GM23338 (cell line): ENCODE measurements at regions not wholly inside any gene's neighbourhood (a gene's known extent, or its start where the extent isn't known, plus 50 kb on each side); places are given as distances from the start of the nearest gene placed in this dataset.

ENCODE experiments used
- ATAC-seq: fragments of 200-7000 bp; cut with Tn5 transposase; 3 replicates; pipeline ENCODE4 v1.9.1; 2020
- DNase-seq: peaks from one replicate; pipeline ENCODE4 v3.0.0-alpha.2; 2015; ENCODE audit warnings: low spot score
- H2AFZ ChIP-seq: fragments of 200-600 bp; sonication (generic); 2 replicates; pipeline ENCODE4 v1.8.0; 2016; ENCODE audit warnings: antibody characterized with exemption, mild to moderate bottlenecking, moderate library complexity
- H3F3A ChIP-seq: fragments of 200-600 bp; sonication (generic); replicated peaks from 2 replicates; pipeline ENCODE4 v1.8.0; 2017; ENCODE audit warnings: antibody characterized with exemption, mixed run types, low read depth
- H3K27ac ChIP-seq: fragments of 200-600 bp; sonication (generic); 2 replicates; pipeline ENCODE4 v1.6.1; 2016; ENCODE audit warnings: low read depth
- H3K27me3 ChIP-seq: fragments of 200-600 bp; sonication (generic); 2 replicates; pipeline ENCODE4 v1.8.0; 2016; ENCODE audit warnings: mild to moderate bottlenecking, mixed run types, moderate library complexity; ENCODE audit not compliant: insufficient read depth
- H3K36me3 ChIP-seq: fragments of 200-600 bp; sonication (generic); 2 replicates; pipeline ENCODE4 v1.8.0; 2016; ENCODE audit warnings: mild to moderate bottlenecking; ENCODE audit not compliant: insufficient read depth
- H3K4me1 ChIP-seq: fragments of 200-600 bp; sonication (generic); 2 replicates; pipeline ENCODE4 v1.8.0; 2016; ENCODE audit warnings: mild to moderate bottlenecking, moderate library complexity; ENCODE audit not compliant: insufficient read depth
- H3K4me2 ChIP-seq: fragments of 200-600 bp; sonication (generic); 2 replicates; pipeline ENCODE4 v1.7.1; 2017; ENCODE audit warnings: mixed run types
- H3K4me3 ChIP-seq: fragments of 200-600 bp; sonication (generic); 2 replicates; pipeline ENCODE4 v1.6.1; 2016; ENCODE audit warnings: mixed run types
- H3K79me2 ChIP-seq: fragments of 200-600 bp; sonication (generic); replicated peaks from 2 replicates; pipeline ENCODE4 v1.8.0; 2017; ENCODE audit warnings: mild to moderate bottlenecking; ENCODE audit not compliant: insufficient read depth
- H3K9me2 ChIP-seq: fragments of 200-600 bp; sonication (generic); 2 replicates; pipeline ENCODE4 v1.8.0; 2017; ENCODE audit not compliant: insufficient read depth
- H4K20me1 ChIP-seq: fragments of 200-600 bp; sonication (generic); replicated peaks from 2 replicates; pipeline ENCODE4 v1.8.0; 2017; ENCODE audit warnings: mild to moderate bottlenecking; ENCODE audit not compliant: insufficient read depth
- H3K27ac Mint-ChIP-seq: 2 replicates; pipeline ENCODE4 v1.8.0; 2020; ENCODE audit warnings: inconsistent platforms, mild to moderate bottlenecking, moderate library complexity, mixed read lengths
- H3K27me3 Mint-ChIP-seq: 3 replicates; pipeline ENCODE4 v1.8.0; 2022; ENCODE audit warnings: low read depth, mild to moderate bottlenecking, moderate library complexity, mixed read lengths, inconsistent platforms; ENCODE audit not compliant: insufficient read depth, poor library complexity
- H3K36me3 Mint-ChIP-seq: 3 replicates; pipeline ENCODE4 v1.8.0; 2021; ENCODE audit warnings: low read depth, mild to moderate bottlenecking, inconsistent platforms, moderate library complexity, mixed read lengths
- H3K4me1 Mint-ChIP-seq: 3 replicates; pipeline ENCODE4 v1.8.0; 2020; ENCODE audit warnings: mild to moderate bottlenecking, inconsistent platforms, mixed read lengths
- H3K4me3 Mint-ChIP-seq: 3 replicates; pipeline ENCODE4 v1.8.0; 2021; ENCODE audit warnings: moderate library complexity, mild to moderate bottlenecking, inconsistent platforms, mixed read lengths
- H3K9me3 Mint-ChIP-seq: 3 replicates; pipeline ENCODE4 v1.8.0; 2020; ENCODE audit warnings: moderate library complexity, mild to moderate bottlenecking, inconsistent platforms, mixed read lengths
- EZH2 ChIP-seq: fragments of 200-600 bp; sonication (generic); IDR thresholded peaks from one replicate; pipeline ENCODE4 v1.8.0; 2017; ENCODE audit warnings: antibody characterized with exemption, mild to moderate bottlenecking, low read depth; ENCODE audit not compliant: unreplicated experiment
- POLR2AphosphoS5 ChIP-seq: IDR thresholded peaks from 2 replicates; pipeline ENCODE4 v1.6.1; 2016; ENCODE audit warnings: antibody characterized with exemption, low read depth
- ZNF114 ChIP-seq: fragments of 250-450 bp; sonication (Bioruptor Pico); IDR thresholded peaks from 2 replicates; pipeline ENCODE4 v1.5.0; 2020; ENCODE audit warnings: mild to moderate bottlenecking, moderate library complexity
- ZNF331 ChIP-seq: fragments of 250-450 bp; sonication (Bioruptor Pico); IDR thresholded peaks from 2 replicates; pipeline ENCODE4 v1.5.0; 2020; ENCODE audit warnings: low read depth, mild to moderate bottlenecking, moderate library complexity
- TF ChIP-seq, protein P1 (sequence below): fragments of 250-450 bp; sonication (Bioruptor Pico); IDR thresholded peaks from 2 replicates; pipeline ENCODE4 v1.5.0; 2020; ENCODE audit warnings: mild to moderate bottlenecking, moderate library complexity
- TF ChIP-seq, protein P2 (sequence below): IDR thresholded peaks from 2 replicates; pipeline ENCODE4 v1.6.1; 2016; ENCODE audit warnings: antibody characterized with exemption
- TF ChIP-seq, protein P3 (sequence below), 2 experiments: fragments of 200-600 bp in 1 of 2; sonication (generic) in 1 of 2; conservative IDR thresholded peaks; 2 replicates each; pipeline versions ENCODE4 v1.5.1 to v1.6.1; 2016 to 2017; ENCODE audit warnings: antibody characterized with exemption in 2 of 2, low read depth in 2 of 2, mild to moderate bottlenecking in 2 of 2, moderate library complexity in 1 of 2
- TF ChIP-seq, protein P4 (sequence below): IDR thresholded peaks from one replicate; pipeline ENCODE4 v1.6.1; 2018; ENCODE audit warnings: antibody characterized with exemption; ENCODE audit not compliant: unreplicated experiment

DNA sequence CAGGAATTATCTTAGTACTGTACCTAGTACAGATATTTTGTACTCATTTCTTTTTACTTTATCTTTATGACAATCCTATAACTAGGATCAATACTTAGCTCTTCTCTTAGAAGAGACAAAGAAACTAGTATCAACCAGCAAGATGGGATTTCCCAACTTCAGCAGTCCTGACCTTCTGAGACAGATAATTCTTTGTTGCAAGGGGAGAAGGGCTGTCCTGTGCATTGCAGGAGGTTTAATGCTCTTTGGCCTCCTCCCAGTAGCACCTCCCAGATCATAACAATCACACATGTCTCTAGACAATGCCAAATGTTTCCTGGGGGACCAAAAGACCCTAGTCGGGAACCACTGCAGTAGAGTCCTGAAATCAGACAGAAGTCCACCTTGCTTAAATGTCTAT lies 424.3 kb upstream of the DMAC1 start (continued):
- TF ChIP-seq, protein P1, sequence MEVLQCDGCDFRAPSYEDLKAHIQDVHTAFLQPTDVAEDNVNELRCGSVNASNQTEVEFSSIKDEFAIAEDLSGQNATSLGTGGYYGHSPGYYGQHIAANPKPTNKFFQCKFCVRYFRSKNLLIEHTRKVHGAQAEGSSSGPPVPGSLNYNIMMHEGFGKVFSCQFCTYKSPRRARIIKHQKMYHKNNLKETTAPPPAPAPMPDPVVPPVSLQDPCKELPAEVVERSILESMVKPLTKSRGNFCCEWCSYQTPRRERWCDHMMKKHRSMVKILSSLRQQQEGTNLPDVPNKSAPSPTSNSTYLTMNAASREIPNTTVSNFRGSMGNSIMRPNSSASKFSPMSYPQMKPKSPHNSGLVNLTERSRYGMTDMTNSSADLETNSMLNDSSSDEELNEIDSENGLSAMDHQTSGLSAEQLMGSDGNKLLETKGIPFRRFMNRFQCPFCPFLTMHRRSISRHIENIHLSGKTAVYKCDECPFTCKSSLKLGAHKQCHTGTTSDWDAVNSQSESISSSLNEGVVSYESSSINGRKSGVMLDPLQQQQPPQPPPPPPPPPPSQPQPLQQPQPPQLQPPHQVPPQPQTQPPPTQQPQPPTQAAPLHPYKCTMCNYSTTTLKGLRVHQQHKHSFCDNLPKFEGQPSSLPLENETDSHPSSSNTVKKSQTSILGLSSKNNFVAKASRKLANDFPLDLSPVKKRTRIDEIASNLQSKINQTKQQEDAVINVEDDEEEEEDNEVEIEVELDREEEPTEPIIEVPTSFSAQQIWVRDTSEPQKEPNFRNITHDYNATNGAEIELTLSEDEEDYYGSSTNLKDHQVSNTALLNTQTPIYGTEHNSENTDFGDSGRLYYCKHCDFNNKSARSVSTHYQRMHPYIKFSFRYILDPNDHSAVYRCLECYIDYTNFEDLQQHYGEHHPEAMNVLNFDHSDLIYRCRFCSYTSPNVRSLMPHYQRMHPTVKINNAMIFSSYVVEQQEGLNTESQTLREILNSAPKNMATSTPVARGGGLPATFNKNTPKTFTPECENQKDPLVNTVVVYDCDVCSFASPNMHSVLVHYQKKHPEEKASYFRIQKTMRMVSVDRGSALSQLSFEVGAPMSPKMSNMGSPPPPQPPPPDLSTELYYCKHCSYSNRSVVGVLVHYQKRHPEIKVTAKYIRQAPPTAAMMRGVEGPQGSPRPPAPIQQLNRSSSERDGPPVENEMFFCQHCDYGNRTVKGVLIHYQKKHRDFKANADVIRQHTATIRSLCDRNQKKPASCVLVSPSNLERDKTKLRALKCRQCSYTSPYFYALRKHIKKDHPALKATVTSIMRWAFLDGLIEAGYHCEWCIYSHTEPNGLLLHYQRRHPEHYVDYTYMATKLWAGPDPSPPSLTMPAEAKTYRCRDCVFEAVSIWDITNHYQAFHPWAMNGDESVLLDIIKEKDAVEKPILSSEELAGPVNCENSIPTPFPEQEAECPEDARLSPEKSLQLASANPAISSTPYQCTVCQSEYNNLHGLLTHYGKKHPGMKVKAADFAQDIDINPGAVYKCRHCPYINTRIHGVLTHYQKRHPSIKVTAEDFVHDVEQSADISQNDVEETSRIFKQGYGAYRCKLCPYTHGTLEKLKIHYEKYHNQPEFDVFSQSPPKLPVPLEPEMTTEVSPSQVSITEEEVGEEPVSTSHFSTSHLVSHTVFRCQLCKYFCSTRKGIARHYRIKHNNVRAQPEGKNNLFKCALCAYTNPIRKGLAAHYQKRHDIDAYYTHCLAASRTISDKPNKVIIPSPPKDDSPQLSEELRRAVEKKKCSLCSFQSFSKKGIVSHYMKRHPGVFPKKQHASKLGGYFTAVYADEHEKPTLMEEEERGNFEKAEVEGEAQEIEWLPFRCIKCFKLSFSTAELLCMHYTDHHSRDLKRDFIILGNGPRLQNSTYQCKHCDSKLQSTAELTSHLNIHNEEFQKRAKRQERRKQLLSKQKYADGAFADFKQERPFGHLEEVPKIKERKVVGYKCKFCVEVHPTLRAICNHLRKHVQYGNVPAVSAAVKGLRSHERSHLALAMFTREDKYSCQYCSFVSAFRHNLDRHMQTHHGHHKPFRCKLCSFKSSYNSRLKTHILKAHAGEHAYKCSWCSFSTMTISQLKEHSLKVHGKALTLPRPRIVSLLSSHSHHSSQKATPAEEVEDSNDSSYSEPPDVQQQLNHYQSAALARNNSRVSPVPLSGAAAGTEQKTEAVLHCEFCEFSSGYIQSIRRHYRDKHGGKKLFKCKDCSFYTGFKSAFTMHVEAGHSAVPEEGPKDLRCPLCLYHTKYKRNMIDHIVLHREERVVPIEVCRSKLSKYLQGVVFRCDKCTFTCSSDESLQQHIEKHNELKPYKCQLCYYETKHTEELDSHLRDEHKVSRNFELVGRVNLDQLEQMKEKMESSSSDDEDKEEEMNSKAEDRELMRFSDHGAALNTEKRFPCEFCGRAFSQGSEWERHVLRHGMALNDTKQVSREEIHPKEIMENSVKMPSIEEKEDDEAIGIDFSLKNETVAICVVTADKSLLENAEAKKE (CRISPR knock-in tag): no peak
- TF ChIP-seq, protein P2, sequence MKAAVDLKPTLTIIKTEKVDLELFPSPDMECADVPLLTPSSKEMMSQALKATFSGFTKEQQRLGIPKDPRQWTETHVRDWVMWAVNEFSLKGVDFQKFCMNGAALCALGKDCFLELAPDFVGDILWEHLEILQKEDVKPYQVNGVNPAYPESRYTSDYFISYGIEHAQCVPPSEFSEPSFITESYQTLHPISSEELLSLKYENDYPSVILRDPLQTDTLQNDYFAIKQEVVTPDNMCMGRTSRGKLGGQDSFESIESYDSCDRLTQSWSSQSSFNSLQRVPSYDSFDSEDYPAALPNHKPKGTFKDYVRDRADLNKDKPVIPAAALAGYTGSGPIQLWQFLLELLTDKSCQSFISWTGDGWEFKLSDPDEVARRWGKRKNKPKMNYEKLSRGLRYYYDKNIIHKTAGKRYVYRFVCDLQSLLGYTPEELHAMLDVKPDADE: no peak
- TF ChIP-seq, protein P3, sequence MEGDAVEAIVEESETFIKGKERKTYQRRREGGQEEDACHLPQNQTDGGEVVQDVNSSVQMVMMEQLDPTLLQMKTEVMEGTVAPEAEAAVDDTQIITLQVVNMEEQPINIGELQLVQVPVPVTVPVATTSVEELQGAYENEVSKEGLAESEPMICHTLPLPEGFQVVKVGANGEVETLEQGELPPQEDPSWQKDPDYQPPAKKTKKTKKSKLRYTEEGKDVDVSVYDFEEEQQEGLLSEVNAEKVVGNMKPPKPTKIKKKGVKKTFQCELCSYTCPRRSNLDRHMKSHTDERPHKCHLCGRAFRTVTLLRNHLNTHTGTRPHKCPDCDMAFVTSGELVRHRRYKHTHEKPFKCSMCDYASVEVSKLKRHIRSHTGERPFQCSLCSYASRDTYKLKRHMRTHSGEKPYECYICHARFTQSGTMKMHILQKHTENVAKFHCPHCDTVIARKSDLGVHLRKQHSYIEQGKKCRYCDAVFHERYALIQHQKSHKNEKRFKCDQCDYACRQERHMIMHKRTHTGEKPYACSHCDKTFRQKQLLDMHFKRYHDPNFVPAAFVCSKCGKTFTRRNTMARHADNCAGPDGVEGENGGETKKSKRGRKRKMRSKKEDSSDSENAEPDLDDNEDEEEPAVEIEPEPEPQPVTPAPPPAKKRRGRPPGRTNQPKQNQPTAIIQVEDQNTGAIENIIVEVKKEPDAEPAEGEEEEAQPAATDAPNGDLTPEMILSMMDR (conservative IDR thresholded peaks at IDR 0.05; ENCODE audit: low read depth in 2 of 2): no peak

DNA sequence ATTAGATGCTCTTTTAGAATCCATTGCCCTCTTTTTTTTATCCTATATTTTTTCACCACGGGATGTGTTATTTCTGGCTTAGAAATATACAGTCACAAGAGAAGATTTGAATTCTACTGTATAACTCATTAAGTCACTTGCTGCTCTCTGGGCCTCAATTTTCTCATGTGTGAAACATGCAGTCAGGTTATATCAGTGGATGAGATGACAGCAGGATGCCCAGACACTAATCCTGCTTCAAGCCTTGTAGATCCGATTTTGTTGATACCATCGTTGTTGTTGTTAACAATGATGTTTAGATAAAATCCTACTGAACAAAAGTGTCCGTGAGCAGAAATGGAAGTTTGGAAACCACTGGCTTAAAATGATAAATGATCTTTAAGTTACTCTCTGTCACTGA lies 421.9 kb upstream of the DMAC1 start:
- no peak for TF ChIP-seq ZNF114 (CRISPR knock-in tag)
- TF ChIP-seq, protein P4, sequence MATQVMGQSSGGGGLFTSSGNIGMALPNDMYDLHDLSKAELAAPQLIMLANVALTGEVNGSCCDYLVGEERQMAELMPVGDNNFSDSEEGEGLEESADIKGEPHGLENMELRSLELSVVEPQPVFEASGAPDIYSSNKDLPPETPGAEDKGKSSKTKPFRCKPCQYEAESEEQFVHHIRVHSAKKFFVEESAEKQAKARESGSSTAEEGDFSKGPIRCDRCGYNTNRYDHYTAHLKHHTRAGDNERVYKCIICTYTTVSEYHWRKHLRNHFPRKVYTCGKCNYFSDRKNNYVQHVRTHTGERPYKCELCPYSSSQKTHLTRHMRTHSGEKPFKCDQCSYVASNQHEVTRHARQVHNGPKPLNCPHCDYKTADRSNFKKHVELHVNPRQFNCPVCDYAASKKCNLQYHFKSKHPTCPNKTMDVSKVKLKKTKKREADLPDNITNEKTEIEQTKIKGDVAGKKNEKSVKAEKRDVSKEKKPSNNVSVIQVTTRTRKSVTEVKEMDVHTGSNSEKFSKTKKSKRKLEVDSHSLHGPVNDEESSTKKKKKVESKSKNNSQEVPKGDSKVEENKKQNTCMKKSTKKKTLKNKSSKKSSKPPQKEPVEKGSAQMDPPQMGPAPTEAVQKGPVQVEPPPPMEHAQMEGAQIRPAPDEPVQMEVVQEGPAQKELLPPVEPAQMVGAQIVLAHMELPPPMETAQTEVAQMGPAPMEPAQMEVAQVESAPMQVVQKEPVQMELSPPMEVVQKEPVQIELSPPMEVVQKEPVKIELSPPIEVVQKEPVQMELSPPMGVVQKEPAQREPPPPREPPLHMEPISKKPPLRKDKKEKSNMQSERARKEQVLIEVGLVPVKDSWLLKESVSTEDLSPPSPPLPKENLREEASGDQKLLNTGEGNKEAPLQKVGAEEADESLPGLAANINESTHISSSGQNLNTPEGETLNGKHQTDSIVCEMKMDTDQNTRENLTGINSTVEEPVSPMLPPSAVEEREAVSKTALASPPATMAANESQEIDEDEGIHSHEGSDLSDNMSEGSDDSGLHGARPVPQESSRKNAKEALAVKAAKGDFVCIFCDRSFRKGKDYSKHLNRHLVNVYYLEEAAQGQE: no peak
- no peak for TF ChIP-seq POLR2AphosphoS5
- TF ChIP-seq ZNF331 (CRISPR knock-in tag): no peak
- no peak for TF ChIP-seq EZH2
- Mint-ChIP-seq H3K27ac (no peak overlapping the region), H3K4me3 (no peak overlapping the region), H3K36me3 (no peaks in the 10 kb centered on the region; the same call in 2 of the 3 replicates), H3K27me3 (peaks cover 3% of the 10 kb centered on the region), H3K4me1 (peaks cover 3% of the 10 kb centered on the region; the same call in 1 of the 3 replicates), H3K9me3 (peaks cover 6% of the 10 kb centered on the region; the same call in 2 of the 3 replicates)
- Histone ChIP-seq H3K4me3 (no peak overlapping the region), H4K20me1 (no peaks in the 10 kb centered on the region), H3F3A (no peaks in the 10 kb centered on the region), H3K79me2 (no peaks in the 10 kb centered on the region), H3K36me3 (peaks cover 7% of the 10 kb centered on the region; the same call in 1 of the 2 replicates), H3K27me3 (no peaks in the 10 kb centered on the region), H3K4me1 (no peaks in the 10 kb centered on the region), H3K9me2 (no peaks in the 10 kb centered on the region), H3K27ac (no peak overlapping the region), H2AFZ (no peak overlapping the region), H3K4me2 (no peak overlapping the region)
- ATAC-seq (no peak), DNase-seq (no peak)
